ENCODE measurements at regions not wholly inside any gene's neighbourhood (a gene's known extent, or its start where the extent isn't known, plus 50 kb on each side); places are given as distances from the start of the nearest gene placed in this dataset.

- no peak for DNase-seq
These were observed 290.9 kb upstream of the SIX2 start for GRCh38 chr2:45300026-45300750.

- DNase-seq: no peak
These were observed 290.1 kb upstream of the SIX2 start for GRCh38 chr2:45299361-45299760.

DNA sequence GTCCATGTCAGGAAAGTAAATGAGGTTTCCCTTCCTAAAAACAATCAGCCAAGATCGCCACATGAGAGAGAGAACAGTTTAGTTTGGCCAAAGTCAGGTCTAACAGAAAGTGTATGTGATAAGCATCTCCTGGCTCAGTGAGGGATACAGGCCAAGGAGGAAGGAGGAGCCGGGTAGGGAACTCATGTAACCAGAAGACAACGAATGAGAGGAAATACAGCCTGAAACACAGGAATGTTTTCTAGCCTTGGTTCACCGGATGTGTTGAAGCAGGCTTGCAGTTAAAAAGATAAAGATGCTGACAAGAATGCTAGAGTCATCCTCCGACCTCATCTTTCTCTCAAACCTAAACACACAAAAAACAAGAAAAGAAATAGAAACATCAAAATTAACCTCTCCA is 283.9 kb upstream of the SIX2 start:
- no peak for DNase-seq

DNA sequence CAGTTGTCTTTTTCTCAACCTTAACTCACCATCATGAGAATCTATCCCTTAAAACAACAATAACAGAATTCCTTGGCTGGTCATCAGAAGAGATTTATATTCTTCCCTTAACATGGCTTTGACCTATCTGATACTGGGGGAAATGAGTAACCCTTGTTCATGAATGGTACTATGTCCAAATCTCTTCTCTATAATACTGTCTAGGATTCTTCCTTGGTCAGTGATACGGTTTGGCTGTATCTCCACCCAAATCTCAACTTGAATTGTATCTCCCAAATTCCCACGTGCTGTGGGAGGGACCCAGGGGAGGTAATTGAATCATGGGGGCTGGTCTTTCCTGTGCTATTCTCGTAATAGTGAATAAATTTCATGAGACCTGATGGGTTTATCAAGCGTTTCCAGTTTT is 282.0 kb upstream of the SIX2 start:
- DNase-seq: no peak

GRCh38 chr2:45289997-45290709 is 280.9 kb upstream of the SIX2 start:
- no peak for DNase-seq

DNA sequence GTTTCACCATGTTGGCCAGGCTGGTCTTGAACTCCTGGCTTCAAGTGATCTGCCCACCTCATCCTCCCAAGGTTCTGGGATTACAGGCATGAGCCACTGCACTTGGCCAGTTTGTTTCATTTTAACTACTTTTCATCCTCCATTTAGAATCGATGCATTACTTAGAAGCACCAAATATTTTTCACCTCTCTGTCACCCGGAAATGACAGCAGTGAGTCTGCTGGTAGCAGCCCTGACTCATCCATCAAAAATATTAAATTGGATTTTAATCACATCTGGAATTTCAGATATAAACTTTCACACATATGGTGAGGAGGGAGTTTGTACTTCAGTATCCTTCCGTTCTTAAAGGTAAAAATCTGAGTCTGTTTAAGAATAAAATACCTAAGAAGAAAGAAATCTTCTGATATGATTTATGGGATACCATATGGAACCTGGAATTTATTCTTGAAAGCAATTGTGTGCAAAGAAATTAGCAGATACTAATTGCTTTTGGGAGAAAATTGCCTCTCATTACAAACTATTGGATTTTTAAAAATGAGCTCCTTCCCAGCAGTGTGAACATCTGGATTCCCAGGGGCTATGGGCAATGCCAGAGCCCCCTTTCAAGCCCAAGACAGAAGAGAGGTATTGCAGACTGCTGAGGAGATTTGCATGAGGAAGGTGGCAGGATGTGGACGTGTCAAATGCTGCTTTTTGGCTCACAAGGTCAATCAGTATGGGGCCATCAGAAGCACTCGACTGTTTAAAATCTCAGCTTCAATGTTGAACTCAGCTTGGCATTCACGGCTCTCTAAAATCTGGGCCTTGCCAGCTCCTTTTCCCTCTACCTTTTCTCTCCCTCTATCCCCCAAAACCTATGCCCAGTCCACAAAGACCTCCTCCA is 279.5 kb upstream of the SIX2 start:
- DNase-seq: no peak

- DNase-seq: no peak
These were observed 277.8 kb upstream of the SIX2 start for GRCh38 chr2:45287045-45287444.

DNA sequence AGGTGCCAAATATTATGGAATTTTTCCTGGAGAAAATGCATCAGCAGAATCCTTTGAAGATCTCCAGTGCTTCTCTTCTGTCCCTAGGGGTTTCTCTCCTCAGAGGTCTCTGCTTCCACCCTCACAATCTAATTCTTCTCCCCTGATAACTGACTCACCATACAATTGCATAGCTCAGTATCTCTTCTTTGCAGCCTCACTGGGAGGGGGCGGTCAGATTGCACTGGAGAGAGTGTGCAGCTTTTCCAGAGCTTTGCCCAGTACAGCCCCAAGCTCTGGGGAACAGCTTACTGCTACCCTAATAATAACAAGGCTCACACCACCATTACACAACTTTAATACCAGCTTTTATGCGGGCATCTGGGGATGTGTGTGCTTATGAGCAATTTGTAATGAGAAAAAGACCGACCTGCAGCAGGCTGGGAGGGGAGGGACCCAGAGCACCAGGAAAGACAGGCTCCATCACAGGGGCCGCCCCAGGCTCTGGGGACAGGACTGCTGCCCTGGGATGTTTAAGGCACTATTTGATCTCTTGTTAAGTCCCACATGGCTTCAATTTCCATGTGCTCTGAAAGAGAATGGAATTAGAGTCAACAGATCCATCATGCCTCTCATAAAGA is 276.6 kb upstream of the SIX2 start:
- DNase-seq: no peak

DNA sequence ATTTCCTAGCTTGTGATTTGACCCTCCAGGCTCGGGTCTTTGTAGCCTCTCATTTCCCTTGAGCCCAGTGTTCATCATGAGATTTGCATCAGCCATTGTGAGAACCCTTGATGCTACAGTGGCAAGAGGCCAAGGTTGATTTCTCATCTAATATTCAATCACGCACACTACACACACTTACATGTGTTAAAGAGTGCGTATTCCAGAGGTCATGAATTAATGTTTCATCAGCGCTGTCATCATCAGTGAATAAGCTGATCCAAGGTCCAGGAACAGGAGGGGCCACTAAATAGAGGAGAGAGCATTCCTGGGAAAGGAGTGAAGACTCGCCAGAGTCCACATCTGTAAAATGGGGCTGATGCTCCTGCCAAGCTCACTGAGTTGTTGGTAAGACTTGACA is 276.1 kb upstream of the SIX2 start:
- DNase-seq: no peak

- no peak for DNase-seq
These were observed 275.4 kb upstream of the SIX2 start for GRCh38 chr2:45284621-45284995.

DNA sequence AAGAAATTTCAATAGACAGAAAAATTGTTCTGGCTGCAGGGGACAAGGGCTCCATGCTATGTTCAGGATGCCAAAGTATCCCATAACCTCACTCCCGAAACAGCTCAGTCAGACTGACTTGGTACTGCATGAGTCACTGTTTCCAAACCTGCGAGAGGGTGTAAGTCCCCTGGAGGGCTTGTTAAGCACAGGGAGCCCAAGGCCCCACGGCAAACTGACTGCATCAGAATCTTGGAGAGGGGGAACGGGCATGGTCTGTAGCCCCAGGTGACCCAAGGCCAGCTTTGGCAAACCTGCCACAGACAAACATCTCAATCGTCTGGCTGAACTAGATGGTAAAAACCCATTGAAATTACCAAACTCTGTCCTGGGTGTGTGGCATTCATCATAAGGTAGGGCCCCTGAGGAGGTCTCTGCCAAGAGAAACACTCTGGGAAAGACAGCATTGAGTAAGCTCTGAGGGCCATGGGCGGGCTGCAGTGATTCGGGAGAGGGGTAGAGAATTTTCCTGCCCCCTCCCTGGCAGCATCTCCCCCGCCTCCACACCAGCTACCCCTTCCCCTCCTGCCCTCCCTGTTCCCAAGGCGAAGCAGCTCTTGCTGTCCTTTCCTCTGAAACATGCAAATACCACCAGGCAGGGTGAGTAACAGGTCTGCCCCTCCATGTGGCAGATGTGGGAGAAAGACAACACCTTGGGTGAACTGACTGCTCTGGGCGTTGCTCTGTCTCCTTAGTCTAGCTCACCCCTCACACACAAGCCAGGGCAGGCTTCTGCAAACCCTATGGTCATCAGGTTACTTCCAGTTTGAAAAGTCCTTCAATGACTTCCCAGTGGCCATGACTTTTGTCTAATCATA is 274.7 kb upstream of the SIX2 start:
- no peak for DNase-seq

- no peak for DNase-seq
These were observed 273.4 kb upstream of the SIX2 start for GRCh38 chr2:45282646-45283045.

DNA sequence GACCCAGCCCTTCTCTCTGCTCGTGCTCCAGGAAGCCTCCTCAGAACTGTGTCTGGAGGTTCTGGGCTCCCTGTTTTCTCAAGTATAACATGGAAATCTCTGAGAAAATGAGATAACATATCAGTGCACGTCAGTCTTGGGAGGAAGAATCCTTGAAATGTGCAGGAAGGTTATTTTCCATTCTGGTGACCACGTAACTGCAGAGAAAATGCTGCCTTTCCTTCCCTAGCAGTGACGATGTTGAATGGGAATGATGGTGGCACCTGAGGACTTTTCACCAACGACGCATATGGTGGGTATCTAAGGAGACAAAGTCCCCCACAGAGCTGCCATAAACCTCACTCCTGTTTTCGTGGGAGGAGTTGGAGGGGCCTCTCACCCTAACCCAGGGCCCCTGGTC is 272.1 kb upstream of the SIX2 start:
- no peak for DNase-seq

- DNase-seq: no peak
These were observed 271.5 kb upstream of the SIX2 start for GRCh38 chr2:45280794-45281193.

DNA sequence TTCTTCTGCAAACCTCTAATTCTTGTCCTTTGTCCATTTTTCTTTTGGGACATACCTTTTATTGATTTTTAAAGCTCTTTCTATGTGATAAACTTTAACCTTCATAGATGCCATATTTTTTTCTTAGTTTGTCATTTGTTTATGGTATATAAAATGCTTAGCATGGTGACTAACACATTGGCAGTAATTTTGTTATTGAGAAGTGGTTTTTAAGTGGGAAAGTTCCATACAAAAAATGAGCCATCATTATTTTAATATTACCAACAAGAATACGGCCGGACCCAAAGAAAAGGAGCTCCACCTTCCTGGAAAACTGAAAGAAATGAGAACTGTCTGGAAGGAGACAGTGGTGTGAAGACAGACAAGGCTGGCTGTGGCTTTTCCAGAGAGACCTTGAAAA is 270.1 kb upstream of the SIX2 start:
- DNase-seq: no peak

DNA sequence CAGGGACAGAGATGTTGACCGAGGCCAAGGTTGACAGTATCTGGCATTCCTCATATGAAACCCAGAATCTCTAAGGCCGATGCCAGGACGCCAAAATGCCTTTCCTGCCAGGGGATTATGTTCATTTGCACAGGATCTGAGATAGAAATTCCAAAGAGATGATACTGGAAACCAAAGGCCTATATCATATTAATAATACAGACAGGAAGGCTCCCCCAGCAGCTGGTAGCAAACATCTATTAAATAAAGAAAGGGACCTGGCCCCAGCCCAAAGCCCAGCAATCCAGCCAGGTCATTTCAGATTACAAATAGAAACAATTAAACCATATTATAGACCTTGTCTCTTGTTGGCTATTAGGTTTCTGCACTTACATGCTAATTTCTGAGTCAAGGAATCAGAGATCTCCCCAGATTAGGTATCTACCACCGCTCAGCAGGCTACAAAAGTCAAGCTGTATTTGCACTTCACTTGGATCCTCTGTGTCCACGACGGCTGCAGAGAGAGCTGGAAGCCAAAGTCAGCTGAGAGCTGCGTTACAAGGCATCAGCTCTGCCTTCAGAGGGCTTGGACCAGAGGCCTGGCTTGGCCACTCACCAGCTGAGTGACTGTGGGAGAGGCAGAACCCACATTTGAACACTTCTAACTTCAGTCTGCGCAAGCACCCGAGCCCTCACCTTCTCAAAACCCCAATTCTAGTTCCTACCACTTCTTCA is 269.3 kb upstream of the SIX2 start:
- DNase-seq: no peak

DNA sequence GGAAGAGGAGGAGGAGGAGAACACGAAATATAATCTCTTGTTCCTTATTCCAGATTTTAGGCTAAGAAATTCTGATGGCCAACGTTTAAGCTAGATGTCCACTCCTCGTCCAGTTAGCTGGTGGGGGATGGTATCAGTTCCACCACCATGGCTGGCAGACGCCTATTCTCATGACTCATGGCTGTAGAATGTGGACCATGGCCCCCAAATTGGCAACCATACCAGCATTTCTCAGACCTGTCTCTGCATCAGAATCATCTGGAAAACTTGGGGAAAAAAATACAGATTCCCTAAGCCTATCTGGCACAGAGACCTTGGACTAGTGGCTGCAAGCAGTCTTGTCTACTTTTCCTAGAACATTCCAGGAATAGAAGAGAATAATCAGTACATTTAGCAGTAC is 267.7 kb upstream of the SIX2 start:
- DNase-seq: no peak

GRCh38 chr2:45275806-45276205 is 266.6 kb upstream of the SIX2 start:
- DNase-seq: no peak

DNA sequence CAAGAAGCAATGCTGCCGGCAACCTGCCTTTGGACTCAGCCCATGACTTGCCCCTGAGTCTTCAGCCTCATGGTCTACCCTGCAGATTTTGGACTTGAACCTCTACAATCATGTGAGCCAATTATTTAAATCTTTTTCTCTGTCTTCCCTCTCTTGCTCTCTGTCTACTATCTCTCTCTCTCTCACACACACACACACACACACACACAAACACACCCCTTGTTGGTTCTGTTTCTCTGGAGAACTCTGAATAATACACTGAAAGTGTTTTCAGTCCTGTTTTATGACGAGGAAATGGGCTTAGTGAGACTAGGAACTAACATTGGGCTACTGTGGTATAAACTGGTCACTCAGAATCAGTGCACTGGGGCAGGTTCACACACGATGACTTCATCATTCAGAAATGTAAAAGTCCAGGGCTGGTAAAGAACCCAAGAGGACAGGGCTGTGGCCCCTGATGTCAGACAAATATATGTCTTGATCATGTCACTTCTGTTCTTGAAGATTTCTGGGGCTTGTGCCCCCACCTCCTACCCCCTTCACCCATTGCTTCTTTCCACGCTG is 266.1 kb upstream of the SIX2 start:
- no peak for DNase-seq

DNA sequence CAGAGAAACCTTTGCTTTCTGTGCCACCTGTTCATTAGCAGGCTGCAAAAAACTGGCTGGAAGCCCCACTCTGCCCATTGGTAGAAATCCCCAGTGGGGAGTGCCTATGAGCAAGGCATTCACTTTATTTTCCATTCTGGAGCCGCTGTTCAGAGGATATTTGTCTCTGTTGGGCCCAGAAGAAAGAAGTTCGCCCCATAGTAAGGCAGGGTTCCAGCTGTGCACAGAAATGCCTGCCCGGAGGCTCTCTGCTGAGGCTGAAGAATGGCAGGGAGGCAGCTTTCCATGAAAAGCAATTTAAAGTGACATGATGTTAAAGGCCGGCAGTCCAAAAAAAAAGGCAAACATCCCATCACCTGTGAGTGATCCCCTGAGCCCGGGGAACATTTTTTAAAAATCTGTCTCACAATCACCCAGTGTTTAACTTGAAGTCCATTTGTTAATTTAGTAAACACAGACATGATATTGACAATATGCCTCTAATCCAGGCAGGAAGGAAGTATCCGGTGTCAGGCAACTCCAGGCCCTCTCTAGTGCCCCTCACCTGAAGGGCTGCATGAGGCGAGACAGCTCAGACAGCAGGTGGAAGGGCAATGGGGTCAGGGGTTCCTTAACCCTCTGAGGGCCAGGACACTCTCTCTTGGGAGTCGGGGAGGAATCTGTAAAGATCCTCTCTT is 265.1 kb upstream of the SIX2 start:
- DNase-seq: no peak
